ENCODE measurements at regions not wholly inside any gene's neighbourhood (a gene's known extent, or its start where the extent isn't known, plus 50 kb on each side); places are given as distances from the start of the nearest gene placed in this dataset.
A peak's percentile ranks its signal among the peaks of the same experiment; 100 is the strongest.

GRCh38 chr4:154001193-154001592 is 212.3 kb upstream of the SFRP2 start:
- TF ChIP-seq CTCF (IDR thresholded peaks at IDR 0.05; ENCODE audit: insufficient read depth, low read depth, low read length) = no peak
- no peak overlapping the region for H3K4me3 ChIP-seq (ENCODE audit: low read depth, low read length)
- DNase-seq (ENCODE audit: low read depth) = no peak

GRCh38 chr4:153997516-153997915 is 208.6 kb upstream of the SFRP2 start:
- no peak for TF ChIP-seq CTCF (IDR thresholded peaks at IDR 0.05; ENCODE audit: insufficient read depth, low read depth, low read length)

GRCh38 chr4:153989505-153989904 is 200.6 kb upstream of the SFRP2 start:
- no peak for TF ChIP-seq CTCF (IDR thresholded peaks at IDR 0.05; ENCODE audit: insufficient read depth, low read depth, low read length)
- H3K4me3 ChIP-seq (ENCODE audit: low read depth, low read length) = no peak overlapping the region
- no peak for DNase-seq (ENCODE audit: low read depth)

More at GRCh38 chr4:153997516-153997915, 208.6 kb upstream of the SFRP2 start:
- H3K4me3 ChIP-seq (ENCODE audit: low read depth, low read length) = no peak overlapping the region
- DNase-seq (ENCODE audit: low read depth) = no peak

- TF ChIP-seq CTCF (IDR thresholded peaks at IDR 0.05; ENCODE audit: insufficient read depth, low read depth, low read length) = no peak
- DNase-seq (ENCODE audit: low read depth) = no peak
Observed at GRCh38 chr4:153988492-153989363, 199.8 kb upstream of the SFRP2 start.

GRCh38 chr4:153987291-153987690 is 198.4 kb upstream of the SFRP2 start:
- peak; percentile 80 for DNase-seq (ENCODE audit: low read depth)
- TF ChIP-seq CTCF (IDR thresholded peaks at IDR 0.05; ENCODE audit: insufficient read depth, low read depth, low read length) = no peak
- H3K4me3 ChIP-seq (ENCODE audit: low read depth, low read length) = no peak overlapping the region

More at GRCh38 chr4:153988492-153989363, 199.8 kb upstream of the SFRP2 start:
- H3K4me3 ChIP-seq (ENCODE audit: low read depth, low read length) = no peak overlapping the region

GRCh38 chr4:153976954-153977353 is 188.1 kb upstream of the SFRP2 start:
- DNase-seq (ENCODE audit: low read depth) = no peak
- no peak overlapping the region for H3K4me3 ChIP-seq (ENCODE audit: low read depth, low read length)
- TF ChIP-seq CTCF (IDR thresholded peaks at IDR 0.05; ENCODE audit: insufficient read depth, low read depth, low read length) = no peak
